ENCODE measurements at regions not wholly inside any gene's neighbourhood (a gene's known extent, or its start where the extent isn't known, plus 50 kb on each side); places are given as distances from the start of the nearest gene placed in this dataset.

- no peaks in the 10 kb centered on the region for H3K9me3 ChIP-seq (ENCODE audit: low read length)
- H3K36me3 Mint-ChIP-seq = no peaks in the 10 kb centered on the region
- H3K27me3 ChIP-seq (ENCODE audit: insufficient read depth, low read length, poor library complexity, severe bottlenecking) = no peaks in the 10 kb centered on the region
- POLR2A ChIA-PET = no interaction called here
- H3K27me3 Mint-ChIP-seq = peaks cover 0 to 1% of the 10 kb centered on the region in 2 donors
- no peaks in the 10 kb centered on the region for H3K4me1 ChIP-seq (ENCODE audit: insufficient read depth, low read length)
- no peaks in the 10 kb centered on the region for H3K36me3 ChIP-seq (ENCODE audit: insufficient read depth, low read length)
- CTCF ChIA-PET = no interaction called here
- DNase-seq = no peak
- no peak overlapping the region for H3K27ac ChIP-seq (ENCODE audit: low read depth, low read length)
- no peak overlapping the region for H3K27ac Mint-ChIP-seq
- no peak overlapping the region for H3K4me3 ChIP-seq (ENCODE audit: low read length)
- H3K4me3 Mint-ChIP-seq = no peak overlapping the region
- H3K9me3 Mint-ChIP-seq = peaks cover 12 to 45% (median 19%) of the 10 kb centered on the region in 5 donors
- H3K4me1 Mint-ChIP-seq = no peaks in the 10 kb centered on the region
Measured at GRCh38 chr3:181384970-181385369, 326.8 kb upstream of the SOX2 start.

- Histone ChIP-seq H3K27me3 (ENCODE audit: insufficient read depth, low read length, poor library complexity, severe bottlenecking) (no peaks in the 10 kb centered on the region), H3K9me3 (ENCODE audit: low read length) (no peaks in the 10 kb centered on the region), H3K36me3 (ENCODE audit: insufficient read depth, low read length) (no peaks in the 10 kb centered on the region), H3K4me3 (ENCODE audit: low read length) (no peak overlapping the region), H3K27ac (ENCODE audit: low read depth, low read length) (no peak overlapping the region), H3K4me1 (ENCODE audit: insufficient read depth, low read length) (no peaks in the 10 kb centered on the region)
- Mint-ChIP-seq H3K9me3 (peaks cover 12 to 40% (median 16%) of the 10 kb centered on the region in 5 donors), H3K4me1 (no peaks in the 10 kb centered on the region), H3K27ac (peak overlapping the region in 1 of 8 donors; percentile 18), H3K4me3 (no peak overlapping the region), H3K27me3 (peaks cover 0 to 1% of the 10 kb centered on the region in 2 donors), H3K36me3 (no peaks in the 10 kb centered on the region)
- ChIA-PET CTCF (no interaction called here), POLR2A (no interaction called here)
- no peak for DNase-seq
Measured at GRCh38 chr3:181383760-181384159, 328.0 kb upstream of the SOX2 start.

- Mint-ChIP-seq H3K36me3 (no peaks in the 10 kb centered on the region), H3K4me1 (no peaks in the 10 kb centered on the region), H3K27ac (no peak overlapping the region), H3K27me3 (peaks cover 0 to 1% of the 10 kb centered on the region in 2 donors), H3K9me3 (peaks cover 12 to 41% (median 18%) of the 10 kb centered on the region in 5 donors), H3K4me3 (no peak overlapping the region)
- Histone ChIP-seq H3K36me3 (ENCODE audit: insufficient read depth, low read length) (no peaks in the 10 kb centered on the region), H3K27me3 (ENCODE audit: insufficient read depth, low read length, poor library complexity, severe bottlenecking) (no peaks in the 10 kb centered on the region), H3K9me3 (ENCODE audit: low read length) (no peaks in the 10 kb centered on the region), H3K4me1 (ENCODE audit: insufficient read depth, low read length) (no peaks in the 10 kb centered on the region), H3K4me3 (ENCODE audit: low read length) (no peak overlapping the region), H3K27ac (ENCODE audit: low read depth, low read length) (no peak overlapping the region)
- DNase-seq = no peak
- POLR2A ChIA-PET = no interaction called here
- CTCF ChIA-PET = no interaction called here
Measured at GRCh38 chr3:181383201-181383600, 328.5 kb upstream of the SOX2 start.

- Histone ChIP-seq H3K27me3 (ENCODE audit: insufficient read depth, low read length, poor library complexity, severe bottlenecking) (no peaks in the 10 kb centered on the region), H3K4me1 (ENCODE audit: insufficient read depth, low read length) (no peaks in the 10 kb centered on the region), H3K4me3 (ENCODE audit: low read length) (no peak overlapping the region), H3K9me3 (ENCODE audit: low read length) (no peaks in the 10 kb centered on the region), H3K36me3 (ENCODE audit: insufficient read depth, low read length) (no peaks in the 10 kb centered on the region), H3K27ac (ENCODE audit: low read depth, low read length) (no peak overlapping the region)
- peaks cover 12 to 41% (median 20%) of the 10 kb centered on the region in 5 donors for H3K9me3 Mint-ChIP-seq
- ChIA-PET POLR2A (no interaction called here), CTCF (no interaction called here)
- no peaks in the 10 kb centered on the region for H3K36me3 Mint-ChIP-seq
- DNase-seq = no peak
- no peak overlapping the region for H3K27ac Mint-ChIP-seq
- no peaks in the 10 kb centered on the region for H3K4me1 Mint-ChIP-seq
- H3K4me3 Mint-ChIP-seq = no peak overlapping the region
- peaks cover 0 to 1% of the 10 kb centered on the region in 2 donors for H3K27me3 Mint-ChIP-seq
Measured at GRCh38 chr3:181382656-181383055, 329.1 kb upstream of the SOX2 start.

- peaks cover 0 to 1% of the 10 kb centered on the region in 2 donors for H3K27me3 Mint-ChIP-seq
- Histone ChIP-seq H3K4me3 (ENCODE audit: low read length) (no peak overlapping the region), H3K36me3 (ENCODE audit: insufficient read depth, low read length) (no peaks in the 10 kb centered on the region), H3K9me3 (ENCODE audit: low read length) (no peaks in the 10 kb centered on the region), H3K4me1 (ENCODE audit: insufficient read depth, low read length) (no peaks in the 10 kb centered on the region), H3K27me3 (ENCODE audit: insufficient read depth, low read length, poor library complexity, severe bottlenecking) (no peaks in the 10 kb centered on the region), H3K27ac (ENCODE audit: low read depth, low read length) (no peak overlapping the region)
- ChIA-PET CTCF (no interaction called here), POLR2A (no interaction called here)
- no peak overlapping the region for H3K4me3 Mint-ChIP-seq
- peaks cover 1 to 26% (median 22%) of the 10 kb centered on the region in 5 donors for H3K9me3 Mint-ChIP-seq
- H3K27ac Mint-ChIP-seq = no peak overlapping the region
- DNase-seq = no peak
- no peaks in the 10 kb centered on the region for H3K36me3 Mint-ChIP-seq
- no peaks in the 10 kb centered on the region for H3K4me1 Mint-ChIP-seq
Measured at GRCh38 chr3:181379278-181379677, 332.4 kb upstream of the SOX2 start.

- Histone ChIP-seq H3K4me1 (ENCODE audit: insufficient read depth, low read length) (no peaks in the 10 kb centered on the region), H3K4me3 (ENCODE audit: low read length) (no peak overlapping the region), H3K27me3 (ENCODE audit: insufficient read depth, low read length, poor library complexity, severe bottlenecking) (no peaks in the 10 kb centered on the region), H3K27ac (ENCODE audit: low read depth, low read length) (no peak overlapping the region), H3K9me3 (ENCODE audit: low read length) (no peaks in the 10 kb centered on the region), H3K36me3 (ENCODE audit: insufficient read depth, low read length) (no peaks in the 10 kb centered on the region)
- ChIA-PET POLR2A (no interaction called here), CTCF (no interaction called here)
- DNase-seq = no peak
- no peak overlapping the region for H3K4me3 Mint-ChIP-seq
- no peak overlapping the region for H3K27ac Mint-ChIP-seq
- H3K9me3 Mint-ChIP-seq = peaks cover 2 to 24% (median 7%) of the 10 kb centered on the region in 5 donors
- H3K4me1 Mint-ChIP-seq = no peaks in the 10 kb centered on the region
- H3K27me3 Mint-ChIP-seq = no peaks in the 10 kb centered on the region
- peaks cover 0 to 1% (median 0%) of the 10 kb centered on the region in 3 donors for H3K36me3 Mint-ChIP-seq
Measured at GRCh38 chr3:181369637-181370036, 342.1 kb upstream of the SOX2 start.

GRCh38 chr3:181363231-181363630, 348.5 kb upstream of the SOX2 start:
- Histone ChIP-seq H3K9me3 (ENCODE audit: low read length) (no peaks in the 10 kb centered on the region), H3K4me3 (ENCODE audit: low read length) (no peak overlapping the region), H3K27me3 (ENCODE audit: insufficient read depth, low read length, poor library complexity, severe bottlenecking) (no peaks in the 10 kb centered on the region), H3K36me3 (ENCODE audit: insufficient read depth, low read length) (no peaks in the 10 kb centered on the region), H3K4me1 (ENCODE audit: insufficient read depth, low read length) (no peaks in the 10 kb centered on the region), H3K27ac (ENCODE audit: low read depth, low read length) (no peak overlapping the region)
- Mint-ChIP-seq H3K36me3 (peaks cover 0 to 2% (median 0%) of the 10 kb centered on the region in 3 donors), H3K27ac (no peak overlapping the region), H3K4me3 (no peak overlapping the region), H3K9me3 (peaks cover 5 to 14% (median 8%) of the 10 kb centered on the region in 5 donors), H3K27me3 (no peaks in the 10 kb centered on the region), H3K4me1 (no peaks in the 10 kb centered on the region)
- POLR2A ChIA-PET = no interaction called here
- CTCF ChIA-PET = no interaction called here
- DNase-seq = no peak

- Mint-ChIP-seq H3K36me3 (peaks cover 0 to 2% (median 0%) of the 10 kb centered on the region in 3 donors), H3K4me1 (no peaks in the 10 kb centered on the region), H3K27me3 (no peaks in the 10 kb centered on the region), H3K4me3 (no peak overlapping the region), H3K27ac (no peak overlapping the region), H3K9me3 (peaks cover 4 to 14% (median 8%) of the 10 kb centered on the region in 5 donors)
- DNase-seq = no peak
- Histone ChIP-seq H3K4me3 (ENCODE audit: low read length) (no peak overlapping the region), H3K9me3 (ENCODE audit: low read length) (no peaks in the 10 kb centered on the region), H3K4me1 (ENCODE audit: insufficient read depth, low read length) (no peaks in the 10 kb centered on the region), H3K36me3 (ENCODE audit: insufficient read depth, low read length) (no peaks in the 10 kb centered on the region), H3K27ac (ENCODE audit: low read depth, low read length) (no peak overlapping the region), H3K27me3 (ENCODE audit: insufficient read depth, low read length, poor library complexity, severe bottlenecking) (no peaks in the 10 kb centered on the region)
- ChIA-PET CTCF (no interaction called here), POLR2A (no interaction called here)
Measured at GRCh38 chr3:181362378-181362777, 349.3 kb upstream of the SOX2 start.

- CTCF ChIA-PET = no interaction called here
- Mint-ChIP-seq H3K9me3 (peaks cover 3 to 14% (median 11%) of the 10 kb centered on the region in 5 donors), H3K27ac (no peak overlapping the region), H3K4me3 (no peak overlapping the region), H3K27me3 (no peaks in the 10 kb centered on the region), H3K36me3 (no peaks in the 10 kb centered on the region), H3K4me1 (no peaks in the 10 kb centered on the region)
- DNase-seq = no peak
- no peaks in the 10 kb centered on the region for H3K4me1 ChIP-seq (ENCODE audit: insufficient read depth, low read length)
- H3K36me3 ChIP-seq (ENCODE audit: insufficient read depth, low read length) = no peaks in the 10 kb centered on the region
- no peaks in the 10 kb centered on the region for H3K27me3 ChIP-seq (ENCODE audit: insufficient read depth, low read length, poor library complexity, severe bottlenecking)
- no peaks in the 10 kb centered on the region for H3K9me3 ChIP-seq (ENCODE audit: low read length)
- no peak overlapping the region for H3K27ac ChIP-seq (ENCODE audit: low read depth, low read length)
- no peak overlapping the region for H3K4me3 ChIP-seq (ENCODE audit: low read length)
- POLR2A ChIA-PET = no interaction called here
Measured at GRCh38 chr3:181358562-181358961, 353.2 kb upstream of the SOX2 start.

All from CD8-positive, alpha-beta memory T cell (primary cell).